HCT116 (cell line): ENCODE measurements at regions not wholly inside any gene's neighbourhood (a gene's known extent, or its start where the extent isn't known, plus 50 kb on each side); places are given as distances from the start of the nearest gene placed in this dataset.

ENCODE experiments used
- ATAC-seq: fragments of 200-7000 bp; cut with Tn5 transposase; 2 replicates; pipeline ENCODE4 v1.9.1; 2020; ENCODE audit warnings: mild to moderate bottlenecking, moderate library complexity
- BruUV-seq: library from RNA; stranded (reverse); fragments of 400-500 nt; replicated peaks from 2 replicates; lab custom pipeline; 2021; lab: Mats Ljungman, UMichigan
- CTCF ChIA-PET: fragments of 300-600 bp; sonication (Branson Sonifier 250); formaldehyde crosslinking; loops from one replicate; lab custom pipeline; 2021; ENCODE audit warnings: antibody characterized with exemption; lab: Charles Lee
- POLR2A ChIA-PET: fragments of 300-600, 350-600 bp; sonication (Branson Sonifier 250); formaldehyde crosslinking; loops from one replicate; lab custom pipeline; 2021; ENCODE audit warnings: antibody characterized with exemption; lab: Charles Lee
- RAD21 ChIA-PET, 2 experiments: fragments of 300-600 bp; sonication (Branson Sonifier 250); formaldehyde crosslinking; loops; one replicate each; lab custom pipeline; 2023; ENCODE audit warnings: low total read pairs in 2 of 2; ENCODE audit not compliant: uncharacterized antibody in 2 of 2, unreplicated experiment in 2 of 2, low non-redundant PET in 1 of 2; lab: Charles Lee
- DNase-seq: peaks from one replicate; pipeline ENCODE4 v3.0.0-alpha.2; 2010; ENCODE audit warnings: low read depth, low spot score
- H2AFZ ChIP-seq: fragments of 200-600 bp; shearing (Covaris generic), sonication (generic); 2 replicates; pipeline ENCODE4 v1.6.1; 2017; ENCODE audit warnings: low read depth, mixed run types, mixed read lengths, antibody characterized with exemption, low read length; ENCODE audit not compliant: poor library complexity, severe bottlenecking
- H3K27ac ChIP-seq: 2 replicates; pipeline ENCODE4 v1.5.1; 2012; ENCODE audit warnings: low read depth, low read length
- H3K27me3 ChIP-seq: fragments of 200-600 bp; sonication (generic); 2 replicates; pipeline ENCODE4 v1.6.1; 2016; ENCODE audit warnings: mixed run types, low read length, mixed read lengths; ENCODE audit not compliant: insufficient read depth
- H3K36me3 ChIP-seq, 2 experiments: fragments of 200-500 bp in 1 of 2; fragments of 200-600 bp in 1 of 2; sonication (Bioruptor generic) in 1 of 2; sonication (generic) in 1 of 2; 2 replicates each; pipeline versions ENCODE4 v1.5.1 to v1.6.1; 2014 to 2016; ENCODE audit warnings: low read length in 2 of 2, inconsistent platforms in 1 of 2, mixed read lengths in 1 of 2, mixed run types in 1 of 2; ENCODE audit not compliant: insufficient read depth in 2 of 2, control insufficient read depth in 1 of 2
- H3K4me1 ChIP-seq, 2 experiments: fragments of 200-600 bp in 1 of 2; sonication (generic) in 1 of 2; 2 replicates each; pipeline versions ENCODE4 v1.5.1 to v1.6.1; 2012 to 2017; ENCODE audit warnings: low read length in 2 of 2, inconsistent platforms in 1 of 2, mild to moderate bottlenecking in 1 of 2, mixed read lengths in 1 of 2, mixed run types in 1 of 2, moderate library complexity in 1 of 2; ENCODE audit not compliant: insufficient read depth in 2 of 2, control insufficient read depth in 1 of 2
- H3K4me2 ChIP-seq: fragments of 200-600 bp; sonication (generic); 2 replicates; pipeline ENCODE4 v1.6.1; 2017; ENCODE audit warnings: mixed run types, low read length, mixed read lengths
- H3K4me3 ChIP-seq, 2 experiments: fragments of 200-600 bp in 1 of 2; sonication (generic) in 1 of 2; replicated peaks in 1 of 2; 2 replicates each; pipeline ENCODE4 v1.5.1; 2011 to 2016; ENCODE audit warnings: low read length in 2 of 2, control low read depth in 1 of 2, low read depth in 1 of 2, mild to moderate bottlenecking in 1 of 2, mixed read lengths in 1 of 2, mixed run types in 1 of 2
- H3K79me2 ChIP-seq: fragments of 200-600 bp; sonication (generic); 2 replicates; pipeline ENCODE4 v1.6.1; 2017; ENCODE audit warnings: mild to moderate bottlenecking, mixed run types, low read length, moderate library complexity, mixed read lengths; ENCODE audit not compliant: insufficient read depth
- H3K9ac ChIP-seq: fragments of 200-600 bp; sonication (generic); 2 replicates; pipeline ENCODE4 v1.6.1; 2016; ENCODE audit warnings: low read length, mixed read lengths
- H3K9me2 ChIP-seq: fragments of 200-600 bp; sonication (generic), shearing (Covaris generic); 2 replicates; pipeline ENCODE4 v1.6.1; 2017; ENCODE audit warnings: mixed run types, mild to moderate bottlenecking, moderate library complexity; ENCODE audit not compliant: insufficient read depth
- H3K9me3 ChIP-seq, 2 experiments: fragments of 200-500 bp in 1 of 2; fragments of 200-600 bp in 1 of 2; sonication (Bioruptor generic) in 1 of 2; sonication (generic) in 1 of 2; 2 replicates each; pipeline ENCODE4 v1.6.1; 2014 to 2017; ENCODE audit warnings: low read length in 2 of 2, mixed read lengths in 2 of 2, inconsistent platforms in 1 of 2, low read depth in 1 of 2, mild to moderate bottlenecking in 1 of 2, mixed run types in 1 of 2, moderate library complexity in 1 of 2; ENCODE audit not compliant: control insufficient read depth in 1 of 2, insufficient read depth in 1 of 2
- H4K20me1 ChIP-seq: fragments of 200-600 bp; sonication (generic), shearing (Covaris generic); 2 replicates; pipeline ENCODE4 v1.6.1; 2017; ENCODE audit warnings: mixed run types, mild to moderate bottlenecking, moderate library complexity; ENCODE audit not compliant: insufficient read depth
- CBX3 ChIP-seq: IDR thresholded peaks from 2 replicates; pipeline ENCODE4 v1.6.1; 2012; ENCODE audit warnings: low read depth
- ELF1 ChIP-seq: IDR thresholded peaks from 2 replicates; pipeline ENCODE4 v1.6.1; 2012; ENCODE audit warnings: low read depth, borderline replicate concordance
- EZH2 ChIP-seq: fragments of 200-600 bp; sonication (generic); IDR thresholded peaks from 2 replicates; pipeline ENCODE4 v1.6.1; 2017; ENCODE audit warnings: antibody characterized with exemption, mixed run types
- EZH2phosphoT487 ChIP-seq: fragments of 200-600 bp; IDR thresholded peaks from 2 replicates; pipeline ENCODE4 v1.6.1; 2018; ENCODE audit warnings: antibody characterized with exemption, borderline replicate concordance
- POLR2A ChIP-seq: IDR thresholded peaks from 2 replicates; pipeline ENCODE4 v1.7.0; 2011; ENCODE audit warnings: borderline replicate concordance; ENCODE audit not compliant: insufficient read depth, insufficient read length; ENCODE audit errors: extremely low read depth
- RAD21 ChIP-seq: IDR thresholded peaks from 2 replicates; pipeline ENCODE4 v1.6.1; 2012; ENCODE audit warnings: low read depth, mild to moderate bottlenecking
- SIN3A ChIP-seq: IDR thresholded peaks from 2 replicates; pipeline ENCODE4 v1.6.1; 2012; ENCODE audit warnings: low read depth
- SRF ChIP-seq: IDR thresholded peaks from 2 replicates; pipeline ENCODE4 v1.6.1; 2012; ENCODE audit warnings: low read depth
- TCF7L2 ChIP-seq: IDR thresholded peaks from 2 replicates; pipeline ENCODE4 v1.7.0; 2011; ENCODE audit warnings: borderline replicate concordance, inconsistent platforms; ENCODE audit not compliant: insufficient read depth, insufficient read length; ENCODE audit errors: extremely low read depth
- ZFX ChIP-seq: fragments of 450-650 bp; IDR thresholded peaks from 2 replicates; pipeline ENCODE4 v1.6.1; 2017
- ZNF274 ChIP-seq: fragments of 200-500 bp; sonication (Bioruptor generic); IDR thresholded peaks from 2 replicates; pipeline ENCODE4 v1.6.1; 2014; ENCODE audit warnings: mild to moderate bottlenecking, low read depth, low read length, inconsistent platforms
- intact Hi-C: fragments of 100-400 bp; cut with micrococcal nuclease; formaldehyde crosslinking; loops from 2 replicates; pipeline ENCODE4 v1.10.0; 2022
- TF ChIP-seq, protein P1 (sequence below): IDR thresholded peaks from 2 replicates; pipeline ENCODE4 v1.6.1; 2012
- TF ChIP-seq, protein P2 (sequence below): IDR thresholded peaks from 2 replicates; pipeline ENCODE4 v1.6.1; 2011; ENCODE audit warnings: mild to moderate bottlenecking, low read length, moderate library complexity; ENCODE audit not compliant: insufficient replicate concordance; ENCODE audit errors: extremely low read depth

DNA sequence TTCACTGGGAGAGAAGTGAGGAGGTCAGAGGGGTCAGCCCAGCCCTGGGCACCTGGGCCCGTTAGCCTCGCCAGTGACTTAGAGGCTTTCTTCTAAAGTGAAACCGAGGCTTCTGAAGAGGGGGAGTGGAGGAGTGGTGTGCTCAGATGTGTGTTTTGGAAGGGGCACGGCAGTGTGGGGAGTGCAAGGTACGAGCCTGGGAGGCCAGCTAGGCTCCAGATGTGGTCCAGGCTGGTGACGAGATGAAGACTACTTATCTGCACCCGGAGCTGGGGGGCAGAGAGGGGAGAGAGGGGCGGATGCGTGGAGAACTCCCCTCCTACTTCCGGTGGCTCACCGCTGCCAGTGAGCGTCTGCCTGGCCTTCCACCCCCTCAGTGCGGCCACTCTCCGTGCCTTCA lies 371.3 kb upstream of the HS6ST1 start:
- no TSS peak for BruUV-seq
- H3K27me3 ChIP-seq: peaks cover 14% of the 10 kb centered on the region
- POLR2A ChIA-PET: no interaction called here

DNA sequence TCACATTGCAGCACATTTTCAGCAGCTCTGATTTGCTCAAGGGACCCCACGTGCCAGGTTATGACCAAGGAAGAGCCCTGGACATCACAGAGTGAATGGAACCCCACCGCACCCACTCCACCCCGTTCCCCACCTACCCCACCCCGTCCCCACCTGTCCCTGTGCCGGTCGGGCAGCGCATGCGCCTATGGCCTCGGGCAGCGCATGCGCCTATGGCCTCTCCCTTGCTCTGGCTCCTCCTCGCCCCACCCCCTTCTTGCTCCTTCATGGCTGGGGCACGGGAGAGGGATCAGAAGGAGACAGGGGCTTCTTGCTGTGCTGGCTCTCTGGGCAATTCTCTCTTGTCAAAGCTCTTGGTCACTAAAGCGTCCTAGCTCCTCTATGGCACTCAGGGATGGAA lies 371.8 kb upstream of the HS6ST1 start:
- no peaks in the 10 kb centered on the region for H3K9me3 ChIP-seq
- no TSS peak for BruUV-seq
- H4K20me1 ChIP-seq: no peaks in the 10 kb centered on the region
- H3K79me2 ChIP-seq: no peaks in the 10 kb centered on the region
- ChIA-PET RAD21 (no interaction called here), CTCF (no interaction called here), POLR2A (no interaction called here)
- no peaks in the 10 kb centered on the region for H3K4me1 ChIP-seq
- no peaks in the 10 kb centered on the region for H3K36me3 ChIP-seq
- intact Hi-C loops: no loop called here
- TF ChIP-seq CBX3 (no peak), TCF7L2 (no peak), ZFX (no peak), EZH2phosphoT487 (no peak), SIN3A (no peak), ELF1 (no peak), SRF (no peak), ZNF274 (no peak), RAD21 (no peak), EZH2 (no peak)
- TF ChIP-seq, protein P1, sequence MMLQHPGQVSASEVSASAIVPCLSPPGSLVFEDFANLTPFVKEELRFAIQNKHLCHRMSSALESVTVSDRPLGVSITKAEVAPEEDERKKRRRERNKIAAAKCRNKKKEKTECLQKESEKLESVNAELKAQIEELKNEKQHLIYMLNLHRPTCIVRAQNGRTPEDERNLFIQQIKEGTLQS: no peak
- TF ChIP-seq, protein P2, sequence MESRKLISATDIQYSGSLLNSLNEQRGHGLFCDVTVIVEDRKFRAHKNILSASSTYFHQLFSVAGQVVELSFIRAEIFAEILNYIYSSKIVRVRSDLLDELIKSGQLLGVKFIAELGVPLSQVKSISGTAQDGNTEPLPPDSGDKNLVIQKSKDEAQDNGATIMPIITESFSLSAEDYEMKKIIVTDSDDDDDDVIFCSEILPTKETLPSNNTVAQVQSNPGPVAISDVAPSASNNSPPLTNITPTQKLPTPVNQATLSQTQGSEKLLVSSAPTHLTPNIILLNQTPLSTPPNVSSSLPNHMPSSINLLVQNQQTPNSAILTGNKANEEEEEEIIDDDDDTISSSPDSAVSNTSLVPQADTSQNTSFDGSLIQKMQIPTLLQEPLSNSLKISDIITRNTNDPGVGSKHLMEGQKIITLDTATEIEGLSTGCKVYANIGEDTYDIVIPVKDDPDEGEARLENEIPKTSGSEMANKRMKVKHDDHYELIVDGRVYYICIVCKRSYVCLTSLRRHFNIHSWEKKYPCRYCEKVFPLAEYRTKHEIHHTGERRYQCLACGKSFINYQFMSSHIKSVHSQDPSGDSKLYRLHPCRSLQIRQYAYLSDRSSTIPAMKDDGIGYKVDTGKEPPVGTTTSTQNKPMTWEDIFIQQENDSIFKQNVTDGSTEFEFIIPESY: no peak
- H3K9ac ChIP-seq: no peak overlapping the region
- H3K27ac ChIP-seq: no peak overlapping the region
- peaks cover 18% of the 10 kb centered on the region for H3K27me3 ChIP-seq
- H3K9me2 ChIP-seq: no peaks in the 10 kb centered on the region
- ATAC-seq: no peak
- no peak overlapping the region for H3K4me2 ChIP-seq
- no peak overlapping the region for H3K4me3 ChIP-seq
- no peak for DNase-seq
- H2AFZ ChIP-seq: no peak overlapping the region

More for the DNA sequence above, 371.3 kb upstream of the HS6ST1 start:
- H4K20me1 ChIP-seq: no peaks in the 10 kb centered on the region
- no peak overlapping the region for H3K4me3 ChIP-seq
- H3K36me3 ChIP-seq: no peaks in the 10 kb centered on the region
- H3K9me3 ChIP-seq: no peaks in the 10 kb centered on the region
- no peaks in the 10 kb centered on the region for H3K79me2 ChIP-seq
- no peak overlapping the region for H3K27ac ChIP-seq
- H2AFZ ChIP-seq: no peak overlapping the region
- RAD21 ChIA-PET: no interaction called here
- TF ChIP-seq, protein P1: no peak
- TF ChIP-seq POLR2A: no peak
- CTCF ChIA-PET: no interaction called here
- H3K9me2 ChIP-seq: no peaks in the 10 kb centered on the region
- no peak overlapping the region for H3K9ac ChIP-seq
- intact Hi-C loops: no loop called here
- H3K4me1 ChIP-seq: no peaks in the 10 kb centered on the region
- DNase-seq (no peak), ATAC-seq (no peak)
- no peak overlapping the region for H3K4me2 ChIP-seq
